ENCODE measurements at regions not wholly inside any gene's neighbourhood (a gene's known extent, or its start where the extent isn't known, plus 50 kb on each side); places are given as distances from the start of the nearest gene placed in this dataset.

GRCh38 chr3:194195611-194196010, 59.7 kb downstream of the HES1 start:
- no peak overlapping the region for H3T11ph ChIP-seq (ENCODE audit: low read length)
- no peak overlapping the region for H2BK20ac ChIP-seq (ENCODE audit: low read depth, low read length, poor library complexity, severe bottlenecking)
- no peak overlapping the region for H4K8ac ChIP-seq (replicated peaks; ENCODE audit: insufficient read length, low read depth, low read length)
- Mint-ChIP-seq H3K27me3 (ENCODE audit: low read depth) (peaks cover 25% of the 10 kb centered on the region), H3K4me1 (peaks cover 9 to 10% of the 10 kb centered on the region in 2 experiments; a peak in 3 of 4 replicates), H3K9me3 (no peaks in the 10 kb centered on the region), H3K36me3 (ENCODE audit: insufficient read depth in 1 of 3, low read depth in 3 of 3) (no peaks in the 10 kb centered on the region), H3K4me3 (no peak overlapping the region), H3K27ac (no peak overlapping the region; a peak in 1 of 7 replicates)
- H3K9ac ChIP-seq (ENCODE audit: extremely low read depth, insufficient read length, low read length) = no peak overlapping the region
- H4K91ac ChIP-seq (ENCODE audit: insufficient read length, low read depth, low read length) = no peak overlapping the region
- no peaks in the 10 kb centered on the region for H3K79me2 ChIP-seq (ENCODE audit: insufficient read depth, low read length)
- no peak overlapping the region for H4K5ac ChIP-seq (ENCODE audit: insufficient read length, low read depth, low read length)
- no peak overlapping the region for H2BK5ac ChIP-seq (ENCODE audit: insufficient read length, low read length)
- H3K56ac ChIP-seq (ENCODE audit: insufficient read length, low read depth, low read length) = no peak overlapping the region
- H2AK5ac ChIP-seq (ENCODE audit: insufficient read length, low read length) = no peak overlapping the region
- no peak overlapping the region for H2BK12ac ChIP-seq (ENCODE audit: insufficient read length, low read depth, low read length)
- no peak overlapping the region for H3K18ac ChIP-seq (ENCODE audit: insufficient read length, low read depth, low read length)
- no peak overlapping the region for H2AFZ ChIP-seq (ENCODE audit: low read length)
- H3K23me2 ChIP-seq (ENCODE audit: insufficient read length, low read depth, low read length, poor library complexity, severe bottlenecking) = no peaks in the 10 kb centered on the region
- no peaks in the 10 kb centered on the region for H3K27me3 ChIP-seq (ENCODE audit: insufficient read depth, low read length)
- no peak overlapping the region for H3K14ac ChIP-seq (ENCODE audit: insufficient read depth, low read length)
- no peaks in the 10 kb centered on the region for H3K79me1 ChIP-seq (ENCODE audit: insufficient read depth, low read depth, low read length, poor library complexity, severe bottlenecking)
- TF ChIP-seq, protein P1, sequence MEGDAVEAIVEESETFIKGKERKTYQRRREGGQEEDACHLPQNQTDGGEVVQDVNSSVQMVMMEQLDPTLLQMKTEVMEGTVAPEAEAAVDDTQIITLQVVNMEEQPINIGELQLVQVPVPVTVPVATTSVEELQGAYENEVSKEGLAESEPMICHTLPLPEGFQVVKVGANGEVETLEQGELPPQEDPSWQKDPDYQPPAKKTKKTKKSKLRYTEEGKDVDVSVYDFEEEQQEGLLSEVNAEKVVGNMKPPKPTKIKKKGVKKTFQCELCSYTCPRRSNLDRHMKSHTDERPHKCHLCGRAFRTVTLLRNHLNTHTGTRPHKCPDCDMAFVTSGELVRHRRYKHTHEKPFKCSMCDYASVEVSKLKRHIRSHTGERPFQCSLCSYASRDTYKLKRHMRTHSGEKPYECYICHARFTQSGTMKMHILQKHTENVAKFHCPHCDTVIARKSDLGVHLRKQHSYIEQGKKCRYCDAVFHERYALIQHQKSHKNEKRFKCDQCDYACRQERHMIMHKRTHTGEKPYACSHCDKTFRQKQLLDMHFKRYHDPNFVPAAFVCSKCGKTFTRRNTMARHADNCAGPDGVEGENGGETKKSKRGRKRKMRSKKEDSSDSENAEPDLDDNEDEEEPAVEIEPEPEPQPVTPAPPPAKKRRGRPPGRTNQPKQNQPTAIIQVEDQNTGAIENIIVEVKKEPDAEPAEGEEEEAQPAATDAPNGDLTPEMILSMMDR (conservative IDR thresholded peaks at IDR 0.05) = no peak
- H3K4ac ChIP-seq (ENCODE audit: low read depth, low read length) = no peak overlapping the region
- H2BK15ac ChIP-seq (ENCODE audit: low read depth, low read length) = no peak overlapping the region
- no peak for DNase-seq
- no peak overlapping the region for H3K4me2 ChIP-seq (ENCODE audit: insufficient read depth, insufficient read length, low read length)
- no peak overlapping the region for H3K27ac ChIP-seq (ENCODE audit: insufficient read length, low read depth, low read length)
- no CpG with 5 or more reads among the region's 3 CpGs for WGBS (ENCODE audit: extremely low coverage, insufficient read length, low lambda C conversion rate)
- no peak overlapping the region for H3K23ac ChIP-seq (ENCODE audit: insufficient read length, low read depth, low read length)
- no peaks in the 10 kb centered on the region for H3K9me3 ChIP-seq (ENCODE audit: control insufficient read depth, low read depth, low read length)
- no peak overlapping the region for H2BK120ac ChIP-seq (ENCODE audit: low read depth, low read length, poor library complexity, severe bottlenecking)
- no peaks in the 10 kb centered on the region for H3K4me1 ChIP-seq (ENCODE audit: insufficient read depth, low read length)
- H4K20me1 ChIP-seq (ENCODE audit: control insufficient read depth, insufficient read depth, insufficient read length) = no peaks in the 10 kb centered on the region

All from H9 (cell line).